ENCODE measurements at regions not wholly inside any gene's neighbourhood (a gene's known extent, or its start where the extent isn't known, plus 50 kb on each side); places are given as distances from the start of the nearest gene placed in this dataset.

DNA sequence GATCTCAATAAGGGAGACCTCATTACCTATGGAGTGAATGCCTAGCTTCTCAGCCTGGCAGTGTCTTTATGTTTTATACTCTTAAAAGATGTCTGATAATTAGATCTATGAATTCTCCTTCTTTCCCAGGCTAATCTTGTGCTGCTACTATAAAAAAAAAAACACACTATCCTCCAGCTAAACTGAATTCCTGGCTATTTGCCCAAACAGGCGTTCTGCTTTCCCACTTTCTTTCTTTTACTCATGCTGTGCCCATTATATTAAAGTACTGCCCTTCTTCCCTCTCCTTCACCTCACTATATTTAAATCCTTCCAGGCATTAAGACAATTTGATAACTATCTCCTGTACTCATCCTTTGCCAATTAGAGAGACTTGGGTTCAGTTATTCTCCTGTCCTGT, 1134.9 kb downstream of the ROBO2 start:
- H3K18ac ChIP-seq (ENCODE audit: low read length) = no peak overlapping the region
- no peak overlapping the region for H3K4me3 ChIP-seq (ENCODE audit: low read depth, low read length)
- no peak overlapping the region for H4K8ac ChIP-seq (ENCODE audit: low read depth, low read length)
- H3K9me3 ChIP-seq (ENCODE audit: insufficient read depth, low read depth, low read length) = no peaks in the 10 kb centered on the region
- no peak for DNase-seq
- H2BK120ac ChIP-seq (ENCODE audit: insufficient read depth, low read length, poor library complexity) = no peak overlapping the region
- no peaks in the 10 kb centered on the region for H3K36me3 ChIP-seq (ENCODE audit: control insufficient read depth in 1 of 2, insufficient read depth in 2 of 2, low read length in 2 of 2)
- H4K91ac ChIP-seq (ENCODE audit: low read depth, low read length) = no peak overlapping the region
- H3K79me1 ChIP-seq (ENCODE audit: low read length) = no peaks in the 10 kb centered on the region
- no peak overlapping the region for H3K9ac ChIP-seq (ENCODE audit: low read length)
- H2BK5ac ChIP-seq (ENCODE audit: low read depth, low read length, poor library complexity) = no peak overlapping the region
- H2AK5ac ChIP-seq (ENCODE audit: low read length) = no peak overlapping the region
- no peaks in the 10 kb centered on the region for H3K27me3 ChIP-seq (ENCODE audit: insufficient read depth, low read length)
- H4K12ac ChIP-seq (ENCODE audit: low read depth, low read length) = no peak overlapping the region
- no peaks in the 10 kb centered on the region for H3K79me2 ChIP-seq (ENCODE audit: control insufficient read depth, insufficient read depth, low read length, poor library complexity)
- H3K4ac ChIP-seq (ENCODE audit: low read depth, low read length) = no peak overlapping the region
- no peak overlapping the region for H3K14ac ChIP-seq (ENCODE audit: low read length)
- H3K23ac ChIP-seq (ENCODE audit: low read length) = no peak overlapping the region
- no peak overlapping the region for H3K27ac ChIP-seq (ENCODE audit: low read depth, low read length)
- no peak overlapping the region for H2BK12ac ChIP-seq (ENCODE audit: low read length)
- H2AFZ ChIP-seq (ENCODE audit: insufficient read depth, low read length, poor library complexity) = no peak overlapping the region
- no CpG with 5 or more reads among the region's 1 CpG for WGBS (ENCODE audit: extremely low coverage, insufficient coverage, insufficient read length)
- no peaks in the 10 kb centered on the region for H3K4me1 ChIP-seq (ENCODE audit: control insufficient read depth in 1 of 2, insufficient read depth in 2 of 2, low read length in 2 of 2)
- H3K4me2 ChIP-seq (ENCODE audit: low read length) = no peak overlapping the region

DNA sequence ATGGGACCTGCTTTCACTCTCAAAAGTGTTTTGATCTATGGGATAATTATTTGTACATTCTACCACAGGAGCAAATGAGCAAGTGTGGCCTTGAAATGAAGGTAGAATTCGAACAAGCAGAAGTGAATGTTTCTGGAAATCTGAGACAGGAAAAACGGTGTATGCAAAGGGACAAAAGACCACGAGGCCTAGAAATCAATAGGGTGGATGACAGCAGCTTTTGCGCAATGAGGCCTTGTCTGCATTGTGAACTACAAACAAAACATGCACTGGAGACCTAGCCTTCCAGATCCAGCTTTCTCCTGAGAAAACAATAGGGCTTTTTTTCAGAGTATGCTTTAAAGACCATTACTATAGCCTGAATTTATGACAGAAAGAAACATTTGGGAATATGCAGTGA, 1137.0 kb downstream of the ROBO2 start:
- no peaks in the 10 kb centered on the region for H3K36me3 ChIP-seq (ENCODE audit: control insufficient read depth in 1 of 2, insufficient read depth in 2 of 2, low read length in 2 of 2)
- H3K9me3 ChIP-seq (ENCODE audit: insufficient read depth, low read depth, low read length) = no peaks in the 10 kb centered on the region
- H2BK5ac ChIP-seq (ENCODE audit: low read depth, low read length, poor library complexity) = no peak overlapping the region
- H3K4me3 ChIP-seq (ENCODE audit: low read depth, low read length) = no peak overlapping the region
- no peaks in the 10 kb centered on the region for H3K79me1 ChIP-seq (ENCODE audit: low read length)
- H3K4ac ChIP-seq (ENCODE audit: low read depth, low read length) = no peak overlapping the region
- no peak overlapping the region for H3K9ac ChIP-seq (ENCODE audit: low read length)
- no peak overlapping the region for H3K14ac ChIP-seq (ENCODE audit: low read length)
- no CpG with 5 or more reads among the region's 4 CpGs for WGBS (ENCODE audit: extremely low coverage, insufficient coverage, insufficient read length)
- no peak overlapping the region for H3K4me2 ChIP-seq (ENCODE audit: low read length)
- H3K4me1 ChIP-seq (ENCODE audit: control insufficient read depth in 1 of 2, insufficient read depth in 2 of 2, low read length in 2 of 2) = no peaks in the 10 kb centered on the region
- H3K79me2 ChIP-seq (ENCODE audit: control insufficient read depth, insufficient read depth, low read length, poor library complexity) = no peaks in the 10 kb centered on the region
- no peak for DNase-seq
- H2AK5ac ChIP-seq (ENCODE audit: low read length) = no peak overlapping the region
- no peak overlapping the region for H4K91ac ChIP-seq (ENCODE audit: low read depth, low read length)
- no peaks in the 10 kb centered on the region for H3K27me3 ChIP-seq (ENCODE audit: insufficient read depth, low read length)
- H4K8ac ChIP-seq (ENCODE audit: low read depth, low read length) = no peak overlapping the region
- no peak overlapping the region for H3K27ac ChIP-seq (ENCODE audit: low read depth, low read length)
- H3K23ac ChIP-seq (ENCODE audit: low read length) = no peak overlapping the region
- no peak overlapping the region for H2BK12ac ChIP-seq (ENCODE audit: low read length)
- no peak overlapping the region for H2BK120ac ChIP-seq (ENCODE audit: insufficient read depth, low read length, poor library complexity)
- H4K12ac ChIP-seq (ENCODE audit: low read depth, low read length) = no peak overlapping the region
- H3K18ac ChIP-seq (ENCODE audit: low read length) = no peak overlapping the region
- H2AFZ ChIP-seq (ENCODE audit: insufficient read depth, low read length, poor library complexity) = no peak overlapping the region

DNA sequence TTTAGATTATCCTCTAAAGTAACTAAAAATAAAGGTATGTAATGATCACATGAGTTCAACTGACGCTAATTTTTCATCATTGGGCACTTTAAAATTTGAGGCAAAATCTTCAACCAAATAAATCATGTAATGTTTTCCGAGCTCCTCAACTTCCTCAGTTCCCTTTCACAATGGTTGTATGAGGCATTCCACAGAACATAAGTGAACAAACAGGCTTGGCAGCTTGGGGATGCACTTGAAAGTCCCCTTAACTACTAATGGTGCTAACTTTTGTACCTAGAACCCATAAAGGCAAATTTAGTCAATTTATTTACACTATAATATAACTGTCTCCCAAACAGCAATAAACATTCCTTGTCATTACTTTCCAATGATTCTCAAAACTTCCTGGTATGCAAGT, 1137.9 kb downstream of the ROBO2 start:
- no peaks in the 10 kb centered on the region for H3K79me1 ChIP-seq (ENCODE audit: low read length)
- H2BK5ac ChIP-seq (ENCODE audit: low read depth, low read length, poor library complexity) = no peak overlapping the region
- no peaks in the 10 kb centered on the region for H3K4me1 ChIP-seq (ENCODE audit: control insufficient read depth in 1 of 2, insufficient read depth in 2 of 2, low read length in 2 of 2)
- H3K79me2 ChIP-seq (ENCODE audit: control insufficient read depth, insufficient read depth, low read length, poor library complexity) = no peaks in the 10 kb centered on the region
- H3K23ac ChIP-seq (ENCODE audit: low read length) = no peak overlapping the region
- H3K27me3 ChIP-seq (ENCODE audit: insufficient read depth, low read length) = no peaks in the 10 kb centered on the region
- WGBS (ENCODE audit: extremely low coverage, insufficient coverage, insufficient read length) = no CpG with 5 or more reads among the region's 2 CpGs
- H3K9me3 ChIP-seq (ENCODE audit: insufficient read depth, low read depth, low read length) = no peaks in the 10 kb centered on the region
- H3K27ac ChIP-seq (ENCODE audit: low read depth, low read length) = no peak overlapping the region
- no peak overlapping the region for H2AFZ ChIP-seq (ENCODE audit: insufficient read depth, low read length, poor library complexity)
- no peak overlapping the region for H3K9ac ChIP-seq (ENCODE audit: low read length)
- H2BK120ac ChIP-seq (ENCODE audit: insufficient read depth, low read length, poor library complexity) = no peak overlapping the region
- H3K4me3 ChIP-seq (ENCODE audit: low read depth, low read length) = no peak overlapping the region
- no peak overlapping the region for H3K14ac ChIP-seq (ENCODE audit: low read length)
- peak in 1 of 2 donors; percentile 26 for DNase-seq
- H2BK12ac ChIP-seq (ENCODE audit: low read length) = no peak overlapping the region
- H4K91ac ChIP-seq (ENCODE audit: low read depth, low read length) = no peak overlapping the region
- no peak overlapping the region for H4K8ac ChIP-seq (ENCODE audit: low read depth, low read length)
- no peak overlapping the region for H3K4ac ChIP-seq (ENCODE audit: low read depth, low read length)
- H3K4me2 ChIP-seq (ENCODE audit: low read length) = no peak overlapping the region
- no peak overlapping the region for H4K12ac ChIP-seq (ENCODE audit: low read depth, low read length)
- H3K18ac ChIP-seq (ENCODE audit: low read length) = no peak overlapping the region
- H2AK5ac ChIP-seq (ENCODE audit: low read length) = no peak overlapping the region
- H3K36me3 ChIP-seq (ENCODE audit: control insufficient read depth in 1 of 2, insufficient read depth in 2 of 2, low read length in 2 of 2) = no peaks in the 10 kb centered on the region

DNA sequence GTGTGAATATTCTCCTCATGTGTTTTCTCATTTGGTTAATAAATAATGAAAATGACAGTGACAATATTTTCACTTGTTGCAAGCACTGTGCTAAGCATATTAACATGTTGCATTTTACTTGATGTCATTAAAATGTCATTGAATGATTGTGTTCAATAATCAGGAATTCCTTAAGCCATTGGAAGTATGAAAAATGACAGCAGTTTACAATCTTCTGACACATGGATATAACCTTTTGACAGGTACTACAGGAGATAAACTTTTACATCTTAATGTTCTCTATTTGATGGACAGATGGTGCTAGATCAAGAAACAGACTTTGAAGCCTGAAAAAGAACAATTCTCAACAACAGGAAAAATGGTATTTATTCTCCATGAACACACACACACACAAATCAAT, 1138.3 kb downstream of the ROBO2 start:
- DNase-seq = no peak
- Histone ChIP-seq H3K79me2 (ENCODE audit: control insufficient read depth, insufficient read depth, low read length, poor library complexity) (no peaks in the 10 kb centered on the region), H3K18ac (ENCODE audit: low read length) (no peak overlapping the region), H2BK120ac (ENCODE audit: insufficient read depth, low read length, poor library complexity) (no peak overlapping the region), H2AFZ (ENCODE audit: insufficient read depth, low read length, poor library complexity) (no peak overlapping the region), H3K14ac (ENCODE audit: low read length) (no peak overlapping the region), H3K4me3 (ENCODE audit: low read depth, low read length) (no peak overlapping the region), H4K8ac (ENCODE audit: low read depth, low read length) (no peak overlapping the region), H3K4me1 (ENCODE audit: control insufficient read depth in 1 of 2, insufficient read depth in 2 of 2, low read length in 2 of 2) (no peaks in the 10 kb centered on the region), H3K27me3 (ENCODE audit: insufficient read depth, low read length) (no peaks in the 10 kb centered on the region), H3K27ac (ENCODE audit: low read depth, low read length) (no peak overlapping the region), H3K4ac (ENCODE audit: low read depth, low read length) (no peak overlapping the region), H2BK12ac (ENCODE audit: low read length) (no peak overlapping the region), H4K12ac (ENCODE audit: low read depth, low read length) (no peak overlapping the region), H4K91ac (ENCODE audit: low read depth, low read length) (no peak overlapping the region), H3K79me1 (ENCODE audit: low read length) (no peaks in the 10 kb centered on the region), H2AK5ac (ENCODE audit: low read length) (no peak overlapping the region), H2BK5ac (ENCODE audit: low read depth, low read length, poor library complexity) (no peak overlapping the region), H3K23ac (ENCODE audit: low read length) (no peak overlapping the region), H3K4me2 (ENCODE audit: low read length) (no peak overlapping the region), H3K9me3 (ENCODE audit: insufficient read depth, low read depth, low read length) (no peaks in the 10 kb centered on the region), H3K36me3 (ENCODE audit: control insufficient read depth in 1 of 2, insufficient read depth in 2 of 2, low read length in 2 of 2) (no peaks in the 10 kb centered on the region), H3K9ac (ENCODE audit: low read length) (no peak overlapping the region)
